ENCODE measurements at regions not wholly inside any gene's neighbourhood (a gene's known extent, or its start where the extent isn't known, plus 50 kb on each side); places are given as distances from the start of the nearest gene placed in this dataset.

GRCh38 chr4:130736436-130737185, 1640.7 kb downstream of the C4orf33 start:
- FAIRE-seq (no peak), DNase-seq (no peak)
- Histone ChIP-seq H3K4me3 (ENCODE audit: low read length in 3 of 3) (no peak overlapping the region), H3K36me3 (ENCODE audit: control insufficient read depth in 2 of 3, insufficient read depth in 3 of 3, low read length in 3 of 3) (no peaks in the 10 kb centered on the region), H3K9me3 (ENCODE audit: control insufficient read depth in 2 of 3, insufficient read depth in 1 of 3, low read length in 3 of 3) (peaks cover 0 to 4% (median 0%) of the 10 kb centered on the region in 3 donors), H3K9ac (ENCODE audit: low read length in 3 of 3) (no peak overlapping the region), H3K27me3 (ENCODE audit: control insufficient read depth, insufficient read depth, low read length) (no peaks in the 10 kb centered on the region), H3K27ac (ENCODE audit: low read depth in 2 of 2, low read length in 2 of 2) (no peak overlapping the region), H3K4me1 (ENCODE audit: control insufficient read depth in 2 of 3, insufficient read depth in 2 of 3, low read depth in 1 of 3, low read length in 3 of 3) (no peaks in the 10 kb centered on the region)
- intact Hi-C loops (cut with DNase I), result no loop called here
- TF ChIP-seq CTCF (IDR thresholded peaks at IDR 0.05; ENCODE audit: borderline replicate concordance, extremely low read depth, insufficient read depth), result no peak

GRCh38 chr4:130738233-130738632, 1642.3 kb downstream of the C4orf33 start:
- Histone ChIP-seq H3K9ac (ENCODE audit: low read length in 3 of 3) (no peak overlapping the region), H3K36me3 (ENCODE audit: control insufficient read depth in 2 of 3, insufficient read depth in 3 of 3, low read length in 3 of 3) (no peaks in the 10 kb centered on the region), H3K4me1 (ENCODE audit: control insufficient read depth in 2 of 3, insufficient read depth in 2 of 3, low read depth in 1 of 3, low read length in 3 of 3) (no peaks in the 10 kb centered on the region), H3K27me3 (ENCODE audit: control insufficient read depth, insufficient read depth, low read length) (no peaks in the 10 kb centered on the region), H3K9me3 (ENCODE audit: control insufficient read depth in 2 of 3, insufficient read depth in 1 of 3, low read length in 3 of 3) (peaks cover 0 to 4% (median 0%) of the 10 kb centered on the region in 3 donors), H3K4me3 (ENCODE audit: low read length in 3 of 3) (no peak overlapping the region), H3K27ac (ENCODE audit: low read depth in 2 of 2, low read length in 2 of 2) (no peak overlapping the region)
- intact Hi-C loops (cut with DNase I), result no loop called here
- DNase-seq (no peak), FAIRE-seq (no peak)
- TF ChIP-seq CTCF (IDR thresholded peaks at IDR 0.05; ENCODE audit: borderline replicate concordance, extremely low read depth, insufficient read depth), result no peak

- H3K36me3 ChIP-seq (ENCODE audit: control insufficient read depth in 2 of 3, insufficient read depth in 3 of 3, low read length in 3 of 3), result no peaks in the 10 kb centered on the region
- H3K4me1 ChIP-seq (ENCODE audit: control insufficient read depth in 2 of 3, insufficient read depth in 2 of 3, low read depth in 1 of 3, low read length in 3 of 3), result no peaks in the 10 kb centered on the region
- H3K27me3 ChIP-seq (ENCODE audit: control insufficient read depth, insufficient read depth, low read length), result no peaks in the 10 kb centered on the region
- no peak for DNase-seq
- intact Hi-C loops (cut with DNase I), result no loop called here
- no peak overlapping the region for H3K9ac ChIP-seq (ENCODE audit: low read length in 3 of 3)
- no peak for TF ChIP-seq CTCF (IDR thresholded peaks at IDR 0.05; ENCODE audit: borderline replicate concordance, extremely low read depth, insufficient read depth)
- FAIRE-seq, result no peak
- no peak overlapping the region for H3K27ac ChIP-seq (ENCODE audit: low read depth in 2 of 2, low read length in 2 of 2)
- no peaks in the 10 kb centered on the region for H3K9me3 ChIP-seq (ENCODE audit: control insufficient read depth in 2 of 3, insufficient read depth in 1 of 3, low read length in 3 of 3)
- no peak overlapping the region for H3K4me3 ChIP-seq (ENCODE audit: low read length in 3 of 3)
These were observed 1651.9 kb downstream of the C4orf33 start for GRCh38 chr4:130747842-130748241.

Data from kidney (tissue), 13 donors.